GM06990 (cell line): ENCODE measurements at regions not wholly inside any gene's neighbourhood (a gene's known extent, or its start where the extent isn't known, plus 50 kb on each side); places are given as distances from the start of the nearest gene placed in this dataset.

Source experiments
- DNase-seq: peaks from one replicate; pipeline ENCODE4 v3.0.0-alpha.2; 2011; ENCODE audit not compliant: insufficient read length; ENCODE audit errors: extremely low read depth
- H3K27me3 ChIP-seq: replicated peaks from 2 replicates; pipeline ENCODE4 v1.6.0; 2011; ENCODE audit warnings: low read length; ENCODE audit not compliant: control insufficient read depth, insufficient read depth
- H3K36me3 ChIP-seq: 2 replicates; pipeline ENCODE4 v1.5.1; 2011; ENCODE audit warnings: low read length; ENCODE audit not compliant: control insufficient read depth, insufficient read depth
- H3K4me3 ChIP-seq: replicated peaks from 2 replicates; pipeline ENCODE4 v1.5.1; 2011; ENCODE audit warnings: low read depth, mild to moderate bottlenecking, control low read depth, low read length
- CTCF ChIP-seq: IDR thresholded peaks from 2 replicates; pipeline ENCODE4 v1.5.1; 2011; ENCODE audit warnings: low read length, control low read depth, mild to moderate bottlenecking, inconsistent platforms; ENCODE audit not compliant: insufficient read depth, poor library complexity, severe bottlenecking

DNA sequence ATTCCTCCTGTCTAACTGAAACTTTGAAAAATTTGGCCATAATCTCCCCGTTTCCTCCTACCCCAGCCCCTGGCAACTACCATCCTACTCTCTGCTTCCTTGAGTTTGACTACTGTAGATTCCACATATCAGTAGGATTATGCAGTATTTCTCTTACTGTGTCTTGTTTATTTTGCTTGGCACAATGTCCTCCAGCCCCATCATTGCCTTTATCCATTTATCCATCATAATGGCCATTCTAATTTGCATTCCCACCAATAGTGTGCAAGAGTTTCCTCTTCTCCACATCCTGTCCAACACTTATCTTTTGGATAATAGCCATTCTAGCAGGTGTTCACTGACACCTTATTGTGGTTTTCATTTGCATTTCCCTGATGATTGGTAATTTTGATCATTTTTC lies 202.3 kb downstream of the THBS2 start:
- Histone ChIP-seq H3K4me3 (no peak overlapping the region), H3K27me3 (no peaks in the 10 kb centered on the region), H3K36me3 (no peaks in the 10 kb centered on the region)
- no peak for DNase-seq
- no peak for TF ChIP-seq CTCF

DNA sequence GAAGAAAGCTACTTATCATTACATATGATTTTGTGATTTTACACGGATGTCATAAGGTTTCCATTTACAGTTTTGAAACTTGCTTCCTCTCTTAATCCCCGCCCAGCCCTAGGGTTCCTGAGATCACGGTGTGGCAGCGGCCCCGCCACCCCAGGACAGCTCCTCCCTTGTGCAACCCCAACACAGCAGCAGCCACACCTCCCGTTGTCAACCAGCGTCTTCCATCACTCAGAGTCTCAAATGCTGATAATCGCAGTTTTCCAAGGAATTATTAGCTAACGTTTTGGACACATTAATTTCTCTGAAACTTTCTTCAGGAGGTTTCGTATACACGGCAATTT lies 204.8 kb downstream of the THBS2 start:
- Histone ChIP-seq H3K4me3 (no peak overlapping the region), H3K27me3 (no peaks in the 10 kb centered on the region), H3K36me3 (no peaks in the 10 kb centered on the region)
- TF ChIP-seq CTCF = no peak
- no peak for DNase-seq

GRCh38 chr6:169048185-169048864 lies 205.3 kb downstream of the THBS2 start:
- DNase-seq = no peak
- Histone ChIP-seq H3K27me3 (no peaks in the 10 kb centered on the region), H3K36me3 (no peaks in the 10 kb centered on the region), H3K4me3 (no peak overlapping the region)
- no peak for TF ChIP-seq CTCF

GRCh38 chr6:169047345-169047744 lies 206.3 kb downstream of the THBS2 start:
- no peak for TF ChIP-seq CTCF
- no peaks in the 10 kb centered on the region for H3K36me3 ChIP-seq
- H3K4me3 ChIP-seq = no peak overlapping the region
- DNase-seq = no peak
- H3K27me3 ChIP-seq = no peaks in the 10 kb centered on the region

DNA sequence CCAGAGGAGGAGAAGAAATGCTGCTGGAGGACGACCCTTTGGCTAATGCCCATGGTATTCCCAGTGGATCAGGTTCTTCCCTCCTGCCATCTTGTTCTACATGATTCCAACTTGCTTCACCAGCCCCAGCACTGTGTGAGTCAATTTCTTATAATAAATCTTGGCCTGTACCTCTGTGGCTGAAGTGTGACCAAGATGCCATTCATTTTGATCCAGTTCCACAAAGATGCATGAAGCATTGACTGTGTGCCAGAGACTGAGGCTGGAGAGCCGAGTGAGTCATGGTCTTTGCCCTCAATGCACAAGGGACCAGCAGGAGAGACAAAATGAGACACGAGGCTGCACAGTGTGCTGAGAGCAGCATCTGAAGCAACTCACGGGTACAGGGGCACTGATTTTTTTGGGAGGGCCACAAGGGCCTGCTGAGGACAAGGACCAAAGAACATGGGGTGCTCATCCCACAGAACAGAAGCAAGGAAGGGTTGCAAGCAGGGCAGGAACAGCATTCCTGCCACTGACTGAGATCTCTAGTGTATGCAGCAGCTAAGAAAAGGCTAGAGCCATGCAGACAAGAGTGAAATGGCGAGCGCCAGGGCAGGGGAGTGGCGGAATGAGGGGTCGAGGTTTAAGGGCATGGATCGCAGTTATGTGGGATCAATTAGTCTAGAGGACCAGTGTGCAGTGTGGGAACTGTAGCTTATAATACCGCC lies 207.0 kb downstream of the THBS2 start:
- no peaks in the 10 kb centered on the region for H3K27me3 ChIP-seq
- no peak overlapping the region for H3K4me3 ChIP-seq
- no peak for TF ChIP-seq CTCF
- DNase-seq = no peak
- H3K36me3 ChIP-seq = no peaks in the 10 kb centered on the region

- no peaks in the 10 kb centered on the region for H3K27me3 ChIP-seq
- no peak for TF ChIP-seq CTCF
- H3K4me3 ChIP-seq = no peak overlapping the region
- no peak for DNase-seq
- no peaks in the 10 kb centered on the region for H3K36me3 ChIP-seq
These were observed 207.6 kb downstream of the THBS2 start for GRCh38 chr6:169046021-169046420.
